ENCODE measurements at regions not wholly inside any gene's neighbourhood (a gene's known extent, or its start where the extent isn't known, plus 50 kb on each side); places are given as distances from the start of the nearest gene placed in this dataset.
"Not testable (repeated sequence)": the region's sequence is repeated elsewhere in the genome, so short reads cannot be mapped to it uniquely, and the experiment has no call there.

- DNase-seq (ENCODE audit: insufficient read length, low spot score), result no peak
- no peak for TF ChIP-seq CTCF (IDR thresholded peaks at IDR 0.05; ENCODE audit: insufficient read depth, missing control alignments)
- no peak for FAIRE-seq
Observed at GRCh38 chr11:49499117-49499516, 290.7 kb upstream of the FOLH1 start.

DNA sequence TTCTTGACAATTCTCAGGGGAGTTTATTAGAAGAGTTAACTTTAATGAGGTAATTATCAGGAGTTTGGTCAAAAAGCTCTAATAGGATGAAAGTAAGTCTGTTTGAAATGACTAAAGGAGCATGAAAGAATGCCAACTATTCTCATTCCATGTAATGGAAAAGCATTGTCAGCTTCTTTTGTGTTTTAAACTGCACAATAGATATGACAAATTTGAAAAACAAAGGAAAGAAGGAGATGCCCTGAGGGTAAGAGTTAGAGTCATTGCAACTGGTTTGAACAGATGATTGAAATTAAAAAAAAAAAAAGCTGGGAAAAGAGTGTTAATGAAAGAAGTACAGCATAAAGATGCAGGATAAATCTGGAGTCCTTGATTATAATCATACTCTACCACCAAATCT is 296.8 kb upstream of the FOLH1 start:
- FAIRE-seq (no peak), DNase-seq (ENCODE audit: insufficient read length, low spot score) (no peak)
- TF ChIP-seq CTCF (IDR thresholded peaks at IDR 0.05; ENCODE audit: insufficient read depth, missing control alignments), result no peak

- TF ChIP-seq CTCF (IDR thresholded peaks at IDR 0.05; ENCODE audit: insufficient read depth, missing control alignments), result peak; percentile 75
- peak; percentile 94 for FAIRE-seq
- not testable (repeated sequence) for DNase-seq (ENCODE audit: insufficient read length, low spot score)
Observed at GRCh38 chr11:49526240-49526829, 317.9 kb upstream of the FOLH1 start.

- TF ChIP-seq CTCF (IDR thresholded peaks at IDR 0.05; ENCODE audit: insufficient read depth, missing control alignments), result no peak
- no peak for FAIRE-seq
- DNase-seq (ENCODE audit: insufficient read length, low spot score), result no peak
Observed at GRCh38 chr11:49533204-49533603, 324.8 kb upstream of the FOLH1 start.

GRCh38 chr11:49538927-49539326 is 330.5 kb upstream of the FOLH1 start:
- DNase-seq (ENCODE audit: insufficient read length, low spot score); FAIRE-seq: not testable (repeated sequence)

GRCh38 chr11:49558261-49558847 is 350.0 kb upstream of the FOLH1 start:
- FAIRE-seq; DNase-seq (ENCODE audit: insufficient read length, low spot score): not testable (repeated sequence)

GRCh38 chr11:49560593-49560992 is 352.2 kb upstream of the FOLH1 start:
- FAIRE-seq, result not testable (repeated sequence)

GRCh38 chr11:49561240-49561880 is 353.0 kb upstream of the FOLH1 start:
- DNase-seq (ENCODE audit: insufficient read length, low spot score); FAIRE-seq: not testable (repeated sequence)

More at GRCh38 chr11:49560593-49560992, 352.2 kb upstream of the FOLH1 start:
- not testable (repeated sequence) for DNase-seq (ENCODE audit: insufficient read length, low spot score)

- FAIRE-seq; DNase-seq (ENCODE audit: insufficient read length, low spot score): not testable (repeated sequence)
Observed at GRCh38 chr11:49562262-49562661, 353.9 kb upstream of the FOLH1 start.

GRCh38 chr11:49579492-49579891 is 371.1 kb upstream of the FOLH1 start:
- not testable (repeated sequence) for DNase-seq (ENCODE audit: insufficient read length, low spot score); FAIRE-seq

DNA sequence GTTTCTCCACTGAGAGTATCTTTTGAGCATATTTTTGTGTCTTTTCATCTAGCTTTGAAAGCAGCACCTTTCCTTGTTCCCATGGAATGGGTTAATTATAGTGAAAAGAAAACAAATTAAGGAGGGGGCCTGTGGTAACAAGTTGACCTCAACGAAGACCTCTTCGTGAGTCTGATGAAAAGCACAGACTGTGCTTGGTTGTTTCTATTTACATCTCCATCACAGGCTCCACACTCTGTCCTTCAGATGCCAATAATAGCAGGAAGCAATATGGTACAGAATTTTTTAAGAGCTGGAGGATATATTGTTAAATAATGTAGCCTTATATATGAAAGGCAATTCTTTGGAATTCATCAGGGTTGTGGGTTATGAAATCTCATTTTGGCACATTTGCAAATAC is 366.7 kb upstream of the OR4C13 start:
- DNase-seq (ENCODE audit: insufficient read length, low spot score), result not testable (repeated sequence)
- FAIRE-seq, result peak; percentile 16

DNA sequence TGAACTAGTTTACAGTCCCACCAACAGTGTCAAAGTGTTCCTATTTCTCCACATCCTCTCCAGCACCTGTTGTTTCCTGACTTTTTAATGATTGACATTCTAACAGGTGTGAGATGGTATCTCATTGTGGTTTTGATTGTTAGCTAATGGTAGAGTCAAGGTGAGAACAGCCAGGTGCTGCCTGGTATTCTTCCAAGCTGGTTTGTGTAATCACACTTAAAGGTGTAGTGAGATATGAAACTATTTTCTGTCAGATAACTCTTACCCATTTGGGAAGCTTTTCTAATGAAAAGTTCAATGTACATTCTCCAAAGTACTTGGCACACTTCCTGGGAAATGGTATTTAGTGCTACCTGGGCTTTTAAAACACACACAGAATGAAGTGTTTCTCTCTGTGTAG is 343.3 kb upstream of the OR4C13 start:
- not testable (repeated sequence) for DNase-seq (ENCODE audit: insufficient read length, low spot score); FAIRE-seq

GRCh38 chr11:49623872-49624271 is 328.3 kb upstream of the OR4C13 start:
- DNase-seq (ENCODE audit: insufficient read length, low spot score); FAIRE-seq: not testable (repeated sequence)

- not testable (repeated sequence) for FAIRE-seq; DNase-seq (ENCODE audit: insufficient read length, low spot score)
Observed at GRCh38 chr11:49670705-49671104, 281.5 kb upstream of the OR4C13 start.

- not testable (repeated sequence) for DNase-seq (ENCODE audit: insufficient read length, low spot score); FAIRE-seq
Observed at GRCh38 chr11:49702121-49702520, 250.1 kb upstream of the OR4C13 start.

Measured in D721Med (cell line).